ENCODE measurements at regions not wholly inside any gene's neighbourhood (a gene's known extent, or its start where the extent isn't known, plus 50 kb on each side); places are given as distances from the start of the nearest gene placed in this dataset.
A peak's percentile ranks its signal among the peaks of the same experiment; 100 is the strongest.

DNA sequence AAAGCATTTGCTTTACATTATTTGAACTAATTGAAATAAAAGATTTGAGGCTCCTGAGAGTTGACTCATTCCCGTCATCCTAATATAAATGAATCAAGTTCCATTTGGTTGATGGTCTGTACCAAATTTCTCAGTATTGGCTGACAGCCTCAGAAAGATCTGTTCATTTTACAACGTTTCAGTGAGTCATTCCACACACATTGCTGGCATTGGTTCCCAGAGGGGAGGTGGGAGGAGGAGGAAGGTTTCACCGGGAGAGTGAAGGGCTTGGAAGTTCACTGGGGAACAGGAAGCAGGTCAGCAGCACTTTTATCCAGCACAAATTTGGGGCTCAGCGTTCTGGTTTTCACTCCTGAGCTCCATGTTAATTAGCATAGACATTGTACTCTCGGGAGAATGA, 176.7 kb upstream of the CADPS start:
- H3K9ac ChIP-seq (ENCODE audit: insufficient read depth, low read length) = no peak overlapping the region
- no peak overlapping the region for H3K27ac ChIP-seq (ENCODE audit: insufficient read depth, low read length)
- no peak overlapping the region for H2AFZ ChIP-seq (ENCODE audit: low read length)
- H3K9me3 ChIP-seq (ENCODE audit: control insufficient read depth, insufficient read depth, low read depth, low read length) = no peaks in the 10 kb centered on the region
- no peaks in the 10 kb centered on the region for H3K36me3 ChIP-seq (ENCODE audit: control insufficient read depth, insufficient read depth, low read length)
- H3K4me2 ChIP-seq (ENCODE audit: extremely low read depth, insufficient read depth, low read length) = no peak overlapping the region
- H3K4me1 ChIP-seq (ENCODE audit: control insufficient read depth, extremely low read depth, insufficient read depth, low read length) = no peaks in the 10 kb centered on the region
- H3K4me3 ChIP-seq (replicated peaks in 1 of 4; ENCODE audit: control extremely low read depth in 1 of 4, insufficient read depth in 1 of 4, low read depth in 3 of 4, low read length in 4 of 4) = no peak overlapping the region
- peak in 1 of 2 donors; percentile 97 for DNase-seq (ENCODE audit: low read depth in 2 of 2)
- H3K27me3 ChIP-seq (ENCODE audit: control insufficient read depth, insufficient read depth, low read length) = no peaks in the 10 kb centered on the region
- H3K79me2 ChIP-seq (ENCODE audit: control insufficient read depth, insufficient read depth, low read length) = no peaks in the 10 kb centered on the region
- TF ChIP-seq, protein P1, sequence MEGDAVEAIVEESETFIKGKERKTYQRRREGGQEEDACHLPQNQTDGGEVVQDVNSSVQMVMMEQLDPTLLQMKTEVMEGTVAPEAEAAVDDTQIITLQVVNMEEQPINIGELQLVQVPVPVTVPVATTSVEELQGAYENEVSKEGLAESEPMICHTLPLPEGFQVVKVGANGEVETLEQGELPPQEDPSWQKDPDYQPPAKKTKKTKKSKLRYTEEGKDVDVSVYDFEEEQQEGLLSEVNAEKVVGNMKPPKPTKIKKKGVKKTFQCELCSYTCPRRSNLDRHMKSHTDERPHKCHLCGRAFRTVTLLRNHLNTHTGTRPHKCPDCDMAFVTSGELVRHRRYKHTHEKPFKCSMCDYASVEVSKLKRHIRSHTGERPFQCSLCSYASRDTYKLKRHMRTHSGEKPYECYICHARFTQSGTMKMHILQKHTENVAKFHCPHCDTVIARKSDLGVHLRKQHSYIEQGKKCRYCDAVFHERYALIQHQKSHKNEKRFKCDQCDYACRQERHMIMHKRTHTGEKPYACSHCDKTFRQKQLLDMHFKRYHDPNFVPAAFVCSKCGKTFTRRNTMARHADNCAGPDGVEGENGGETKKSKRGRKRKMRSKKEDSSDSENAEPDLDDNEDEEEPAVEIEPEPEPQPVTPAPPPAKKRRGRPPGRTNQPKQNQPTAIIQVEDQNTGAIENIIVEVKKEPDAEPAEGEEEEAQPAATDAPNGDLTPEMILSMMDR (conservative IDR thresholded peaks at IDR 0.05 in 1 of 2, IDR thresholded peaks at IDR 0.05 in 1 of 2; ENCODE audit: low read depth in 1 of 2, low read length in 2 of 2) = no peak
- no peak for TF ChIP-seq EZH2 (IDR thresholded peaks at IDR 0.05; ENCODE audit: low read length, missing control alignments)
- no peaks in the 10 kb centered on the region for H4K20me1 ChIP-seq (ENCODE audit: control insufficient read depth, extremely low read depth, insufficient read depth, low read length)

DNA sequence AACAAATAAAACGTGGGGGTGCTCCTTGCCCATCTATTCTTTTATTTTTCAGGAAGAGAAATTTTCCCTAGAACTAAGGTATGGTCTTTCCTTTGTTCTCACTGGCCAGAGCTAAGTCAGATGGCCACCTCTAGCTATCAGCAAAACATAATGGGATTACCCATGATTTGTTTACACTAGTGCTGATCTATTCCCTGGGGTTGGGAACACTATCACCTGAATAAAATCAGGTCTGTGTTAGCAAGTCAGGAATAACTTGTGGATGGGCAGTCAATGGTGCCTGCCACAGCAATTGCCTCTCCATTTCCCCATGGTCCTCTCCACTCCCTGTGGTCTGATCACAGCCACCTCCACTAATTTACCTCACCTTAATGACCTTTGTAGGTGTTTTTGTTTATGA, 181.7 kb upstream of the CADPS start:
- no peak overlapping the region for H3K27ac ChIP-seq (ENCODE audit: insufficient read depth, low read length)
- no peak overlapping the region for H3K4me2 ChIP-seq (ENCODE audit: extremely low read depth, insufficient read depth, low read length)
- TF ChIP-seq, protein P1 (conservative IDR thresholded peaks at IDR 0.05 in 1 of 2, IDR thresholded peaks at IDR 0.05 in 1 of 2; ENCODE audit: low read depth in 1 of 2, low read length in 2 of 2) = no peak
- TF ChIP-seq EZH2 (IDR thresholded peaks at IDR 0.05; ENCODE audit: low read length, missing control alignments) = no peak
- no peaks in the 10 kb centered on the region for H3K9me3 ChIP-seq (ENCODE audit: control insufficient read depth, insufficient read depth, low read depth, low read length)
- H3K79me2 ChIP-seq (ENCODE audit: control insufficient read depth, insufficient read depth, low read length) = no peaks in the 10 kb centered on the region
- no peaks in the 10 kb centered on the region for H3K36me3 ChIP-seq (ENCODE audit: control insufficient read depth, insufficient read depth, low read length)
- H3K27me3 ChIP-seq (ENCODE audit: control insufficient read depth, insufficient read depth, low read length) = no peaks in the 10 kb centered on the region
- H2AFZ ChIP-seq (ENCODE audit: low read length) = no peak overlapping the region
- H3K9ac ChIP-seq (ENCODE audit: insufficient read depth, low read length) = no peak overlapping the region
- DNase-seq (ENCODE audit: low read depth in 2 of 2) = no peak
- H4K20me1 ChIP-seq (ENCODE audit: control insufficient read depth, extremely low read depth, insufficient read depth, low read length) = no peaks in the 10 kb centered on the region
- H3K4me1 ChIP-seq (ENCODE audit: control insufficient read depth, extremely low read depth, insufficient read depth, low read length) = no peaks in the 10 kb centered on the region
- H3K4me3 ChIP-seq (replicated peaks in 1 of 4; ENCODE audit: control extremely low read depth in 1 of 4, insufficient read depth in 1 of 4, low read depth in 3 of 4, low read length in 4 of 4) = no peak overlapping the region

DNA sequence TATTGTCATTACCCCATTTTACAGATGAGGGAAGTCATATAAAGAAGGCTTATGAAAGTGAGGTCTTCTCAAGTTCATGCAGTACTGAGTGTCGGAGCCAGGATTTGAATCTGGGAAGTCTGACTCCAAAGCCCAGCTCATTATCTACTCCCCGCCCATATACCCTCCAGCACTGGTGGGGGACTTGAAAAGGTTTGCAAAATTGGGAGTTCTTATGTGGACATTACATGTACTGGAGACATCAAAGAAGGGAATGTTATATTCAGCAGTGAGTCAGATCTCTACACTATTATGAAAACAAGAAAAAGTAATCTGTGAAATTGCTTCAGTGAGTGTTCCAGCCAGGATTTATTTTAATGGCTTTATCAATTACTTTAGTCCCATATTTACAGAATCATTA, 185.2 kb upstream of the CADPS start:
- Histone ChIP-seq H3K27ac (ENCODE audit: insufficient read depth, low read length) (no peak overlapping the region), H3K79me2 (ENCODE audit: control insufficient read depth, insufficient read depth, low read length) (no peaks in the 10 kb centered on the region), H3K27me3 (ENCODE audit: control insufficient read depth, insufficient read depth, low read length) (no peaks in the 10 kb centered on the region), H3K9ac (ENCODE audit: insufficient read depth, low read length) (no peak overlapping the region), H2AFZ (ENCODE audit: low read length) (no peak overlapping the region), H3K36me3 (ENCODE audit: control insufficient read depth, insufficient read depth, low read length) (no peaks in the 10 kb centered on the region), H3K9me3 (ENCODE audit: control insufficient read depth, insufficient read depth, low read depth, low read length) (no peaks in the 10 kb centered on the region), H4K20me1 (ENCODE audit: control insufficient read depth, extremely low read depth, insufficient read depth, low read length) (no peaks in the 10 kb centered on the region), H3K4me3 (replicated peaks in 1 of 4; ENCODE audit: control extremely low read depth in 1 of 4, insufficient read depth in 1 of 4, low read depth in 3 of 4, low read length in 4 of 4) (no peak overlapping the region), H3K4me2 (ENCODE audit: extremely low read depth, insufficient read depth, low read length) (no peak overlapping the region), H3K4me1 (ENCODE audit: control insufficient read depth, extremely low read depth, insufficient read depth, low read length) (no peaks in the 10 kb centered on the region)
- no peak for TF ChIP-seq EZH2 (IDR thresholded peaks at IDR 0.05; ENCODE audit: low read length, missing control alignments)
- TF ChIP-seq, protein P1 (conservative IDR thresholded peaks at IDR 0.05 in 1 of 2, IDR thresholded peaks at IDR 0.05 in 1 of 2; ENCODE audit: low read depth in 1 of 2, low read length in 2 of 2) = no peak
- peak in 1 of 2 donors; percentile 54 for DNase-seq (ENCODE audit: low read depth in 2 of 2)
